NOMO-1 (cell line): ENCODE measurements at regions not wholly inside any gene's neighbourhood (a gene's known extent, or its start where the extent isn't known, plus 50 kb on each side); places are given as distances from the start of the nearest gene placed in this dataset.

Experiments
- DNase-seq, 2 experiments: peaks; one replicate each; lab custom pipeline; 2025; ENCODE audit not compliant: unreplicated experiment in 2 of 2; lab: John Stamatoyannopoulos, UW

GRCh38 chr11:19380375-19380774 is 139.6 kb upstream of the E2F8 start:
- DNase-seq, result no peak

- DNase-seq, result no peak
Observed at GRCh38 chr11:19379465-19379864, 138.7 kb upstream of the E2F8 start.

- DNase-seq, result no peak
Observed at GRCh38 chr11:19378814-19379213, 138.1 kb upstream of the E2F8 start.

- DNase-seq, result no peak
Observed at GRCh38 chr11:19377881-19378280, 137.1 kb upstream of the E2F8 start.

GRCh38 chr11:19375440-19375839 is 134.7 kb upstream of the E2F8 start:
- DNase-seq, result no peak

GRCh38 chr11:19374151-19374569 is 133.4 kb upstream of the E2F8 start:
- DNase-seq, result peak in 1 of 2 experiments; percentile 43

- no peak for DNase-seq
Observed at GRCh38 chr11:19372381-19372780, 131.6 kb upstream of the E2F8 start.

GRCh38 chr11:19370100-19370861 is 129.5 kb upstream of the E2F8 start:
- peak in 1 of 2 experiments; percentile 42 for DNase-seq

GRCh38 chr11:19368726-19369375 is 128.1 kb upstream of the E2F8 start:
- DNase-seq, result peak; percentile 73 to 93

GRCh38 chr11:19366992-19367709 is 126.4 kb upstream of the E2F8 start:
- DNase-seq, result no peak

- DNase-seq, result peak in 1 of 2 experiments; percentile 18
Observed at GRCh38 chr11:19365743-19366410, 125.1 kb upstream of the E2F8 start.

GRCh38 chr11:19359221-19360000 is 118.7 kb upstream of the E2F8 start:
- no peak for DNase-seq

GRCh38 chr11:19357943-19358342 is 117.2 kb upstream of the E2F8 start:
- no peak for DNase-seq

GRCh38 chr11:19355601-19356000 is 114.9 kb upstream of the E2F8 start:
- DNase-seq, result no peak

- DNase-seq, result no peak
Observed at GRCh38 chr11:19353287-19353850, 112.6 kb upstream of the E2F8 start.

GRCh38 chr11:19352771-19353160 is 112.0 kb upstream of the E2F8 start:
- DNase-seq, result no peak

- no peak for DNase-seq
Observed at GRCh38 chr11:19352072-19352770, 111.5 kb upstream of the E2F8 start.

GRCh38 chr11:19351426-19351825 is 110.7 kb upstream of the E2F8 start:
- DNase-seq, result no peak

- no peak for DNase-seq
Observed at GRCh38 chr11:19350160-19350559, 109.4 kb upstream of the E2F8 start.
